Thymus (tissue), 11 donors: ENCODE measurements at regions not wholly inside any gene's neighbourhood (a gene's known extent, or its start where the extent isn't known, plus 50 kb on each side); places are given as distances from the start of the nearest gene placed in this dataset.
A peak's percentile ranks its signal among the peaks of the same experiment; 100 is the strongest.

Source experiments
- DNase-seq, 9 donors: peaks; one replicate each; pipeline ENCODE4 v3.0.0-alpha.2; 2013; ENCODE audit warnings: low spot score in 9 of 9, low read depth in 6 of 9, missing footprints in 1 of 9
- H3K27ac ChIP-seq, 2 donors: one replicate each; pipeline ENCODE4 v1.5.1; 2013; ENCODE audit warnings: control low read depth in 1 of 2, low read depth in 1 of 2, low read length in 1 of 2, mild to moderate bottlenecking in 1 of 2, moderate library complexity in 1 of 2
- H3K27me3 ChIP-seq, 2 donors: one replicate each; pipeline ENCODE4 v1.5.1; 2013; ENCODE audit warnings: low read length in 1 of 2; ENCODE audit not compliant: control insufficient read depth in 2 of 2, insufficient read depth in 1 of 2
- H3K36me3 ChIP-seq, 2 donors: one replicate each; pipeline ENCODE4 v1.5.1; 2013; ENCODE audit warnings: low read length in 1 of 2, mild to moderate bottlenecking in 1 of 2, moderate library complexity in 1 of 2; ENCODE audit not compliant: control insufficient read depth in 2 of 2, insufficient read depth in 2 of 2
- H3K4me1 ChIP-seq, 2 donors: one replicate each; pipeline ENCODE4 v1.5.1; 2013; ENCODE audit warnings: low read length in 2 of 2; ENCODE audit not compliant: control insufficient read depth in 2 of 2, insufficient read depth in 2 of 2
- H3K4me3 ChIP-seq, 2 donors: one replicate each; pipeline ENCODE4 v1.5.1; 2013; ENCODE audit warnings: low read length in 2 of 2, control low read depth in 1 of 2, mild to moderate bottlenecking in 1 of 2
- H3K9me3 ChIP-seq, 2 donors: one replicate each; pipeline ENCODE4 v1.5.1; 2013; ENCODE audit warnings: low read length in 1 of 2, mild to moderate bottlenecking in 1 of 2; ENCODE audit not compliant: control insufficient read depth in 2 of 2, insufficient read depth in 1 of 2
- WGBS: extraction: QIAGEN DNeasy Blood & Tissue Kit; methylation state at CpG from one replicate; pipeline ENCODE4 v1.1.7; 2013; 5-methylcytosine and 5-hydroxymethylcytosine counted together
- donor health status: healthy.

DNA sequence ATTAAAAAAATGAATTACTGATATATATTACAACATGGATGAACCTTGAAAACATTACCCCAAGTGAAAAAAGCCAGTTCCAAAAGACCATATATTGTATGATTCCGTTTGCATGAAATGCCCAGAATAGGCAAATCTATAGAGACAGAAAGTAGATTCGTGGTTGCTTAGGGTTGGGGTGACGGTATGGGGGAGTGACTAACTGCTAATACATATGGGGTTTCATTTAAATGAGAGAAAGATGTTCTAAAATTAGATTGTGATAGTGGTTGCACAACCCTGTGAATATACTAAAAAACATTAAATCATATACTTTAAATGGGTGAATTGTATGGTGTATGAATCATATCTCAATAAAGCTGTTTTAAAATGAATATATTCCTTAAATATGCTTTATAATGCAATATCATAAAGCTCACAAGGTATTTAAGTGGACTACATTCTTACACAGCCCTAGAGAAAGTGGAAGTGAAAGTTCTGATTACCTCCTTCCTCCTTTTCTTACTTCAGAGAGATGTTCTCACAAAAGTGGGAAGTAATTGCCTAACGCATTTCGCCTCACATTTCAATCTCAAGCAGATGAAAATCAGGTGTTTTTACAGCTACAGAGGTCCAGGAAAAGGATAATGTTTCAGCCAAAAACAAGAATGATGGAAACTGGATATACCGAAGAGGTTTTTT, 142.7 kb upstream of the GNAO1 start:
- Histone ChIP-seq H3K4me3 (no peak overlapping the region), H3K9me3 (no peaks in the 10 kb centered on the region), H3K4me1 (no peaks in the 10 kb centered on the region), H3K27ac (no peak overlapping the region), H3K36me3 (no peaks in the 10 kb centered on the region), H3K27me3 (no peaks in the 10 kb centered on the region)
- DNase-seq: peak in 1 of 9 donors; percentile 11
- 33% methylated on average over 6 of the region's 6 CpGs for WGBS

GRCh38 chr16:56047307-56048234, 143.7 kb upstream of the GNAO1 start:
- Histone ChIP-seq H3K27me3 (no peaks in the 10 kb centered on the region), H3K36me3 (no peaks in the 10 kb centered on the region), H3K9me3 (no peaks in the 10 kb centered on the region), H3K4me1 (no peaks in the 10 kb centered on the region), H3K4me3 (no peak overlapping the region), H3K27ac (no peak overlapping the region)
- no peak for DNase-seq
- WGBS: 94% methylated on average over 4 of the region's 4 CpGs

GRCh38 chr16:56042416-56042815, 148.9 kb upstream of the GNAO1 start:
- Histone ChIP-seq H3K27me3 (no peaks in the 10 kb centered on the region), H3K36me3 (no peaks in the 10 kb centered on the region), H3K9me3 (no peaks in the 10 kb centered on the region), H3K27ac (no peak overlapping the region), H3K4me1 (no peaks in the 10 kb centered on the region), H3K4me3 (no peak overlapping the region)
- 97% methylated on average over 4 of the region's 4 CpGs for WGBS
- no peak for DNase-seq

- H3K9me3 ChIP-seq: no peaks in the 10 kb centered on the region
- peak in 2 of 9 donors; percentile 9 to 14 for DNase-seq
- H3K4me1 ChIP-seq: no peaks in the 10 kb centered on the region
- no peaks in the 10 kb centered on the region for H3K36me3 ChIP-seq
- WGBS: 68% methylated on average over 4 of the region's 4 CpGs
- no peak overlapping the region for H3K4me3 ChIP-seq
- no peaks in the 10 kb centered on the region for H3K27me3 ChIP-seq
- no peak overlapping the region for H3K27ac ChIP-seq
Measured at GRCh38 chr16:56041556-56042140, 149.6 kb upstream of the GNAO1 start.

DNA sequence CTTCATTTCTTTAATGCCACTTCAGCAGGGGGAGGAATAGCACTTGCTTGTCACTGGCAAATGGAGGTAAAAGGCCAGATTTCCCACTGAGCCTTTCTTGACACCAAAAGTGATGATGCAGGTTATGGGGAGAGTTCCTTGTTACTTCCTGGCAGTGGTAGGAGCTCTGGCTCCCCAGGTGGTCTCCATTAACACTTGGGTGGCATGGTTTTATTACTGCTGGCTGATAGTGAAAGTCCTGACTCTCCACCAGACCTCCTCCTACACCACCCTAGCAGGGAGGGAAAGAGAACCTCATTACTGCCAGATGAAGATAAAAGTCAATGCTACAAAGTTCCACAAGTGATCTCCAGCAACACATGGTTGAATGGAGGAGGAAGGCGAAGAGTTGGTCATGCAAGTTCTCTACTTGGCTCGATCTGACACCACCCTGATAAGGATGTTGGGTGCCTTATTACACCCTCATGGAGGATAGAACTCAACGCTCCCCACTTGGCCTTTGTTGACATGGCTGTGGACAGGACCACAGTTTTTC, 152.7 kb upstream of the GNAO1 start:
- H3K27me3 ChIP-seq: no peaks in the 10 kb centered on the region
- WGBS: 62% methylated on average over 3 of the region's 3 CpGs
- no peaks in the 10 kb centered on the region for H3K36me3 ChIP-seq
- no peak for DNase-seq
- H3K4me1 ChIP-seq: no peaks in the 10 kb centered on the region
- no peak overlapping the region for H3K4me3 ChIP-seq
- no peaks in the 10 kb centered on the region for H3K9me3 ChIP-seq
- no peak overlapping the region for H3K27ac ChIP-seq

DNA sequence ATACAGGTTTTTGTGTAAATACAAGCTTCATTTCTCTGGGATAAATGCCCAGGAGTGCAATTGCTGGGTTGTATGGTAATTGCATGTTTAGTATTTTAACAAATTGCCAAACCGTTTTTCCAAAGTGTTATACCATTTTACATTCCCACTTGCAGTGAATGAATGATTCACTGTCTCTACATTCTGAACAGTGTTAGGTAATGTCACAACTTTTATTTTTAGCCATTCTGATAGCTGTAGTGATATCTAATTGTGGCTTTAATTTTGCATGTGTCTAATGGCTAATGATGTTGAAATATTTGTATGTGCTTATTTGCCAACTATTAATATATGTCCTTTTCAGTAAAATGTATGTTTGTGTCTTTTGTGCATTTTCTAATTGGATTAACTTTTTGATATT, 156.9 kb upstream of the CES5A start:
- Histone ChIP-seq H3K27me3 (no peaks in the 10 kb centered on the region), H3K4me1 (no peaks in the 10 kb centered on the region), H3K27ac (no peak overlapping the region), H3K36me3 (no peaks in the 10 kb centered on the region), H3K9me3 (no peaks in the 10 kb centered on the region), H3K4me3 (no peak overlapping the region)
- DNase-seq: no peak
- WGBS: 95% methylated on average over 1 of the region's 1 CpG

DNA sequence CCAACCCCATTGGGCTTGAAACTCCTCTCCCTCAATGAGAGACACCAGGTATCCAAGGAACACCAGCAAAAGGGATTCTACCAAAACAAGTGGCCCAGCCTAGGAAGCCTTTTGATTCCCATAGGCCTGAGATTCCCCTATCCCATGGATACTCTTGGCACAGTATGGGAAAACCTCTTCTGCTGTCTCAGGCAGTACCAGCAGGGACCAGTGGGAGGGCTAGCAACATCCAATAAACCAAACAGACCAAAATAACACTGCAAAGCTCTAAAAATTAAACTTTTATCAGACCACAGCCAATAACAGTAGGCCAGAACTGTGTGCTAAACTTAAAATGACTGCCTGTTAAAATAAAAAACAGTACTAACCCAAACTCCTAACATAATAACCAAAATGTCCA, 153.9 kb upstream of the CES5A start:
- Histone ChIP-seq H3K36me3 (no peaks in the 10 kb centered on the region), H3K4me3 (no peak overlapping the region), H3K27me3 (no peaks in the 10 kb centered on the region), H3K4me1 (no peaks in the 10 kb centered on the region), H3K9me3 (no peaks in the 10 kb centered on the region), H3K27ac (no peak overlapping the region)
- DNase-seq: no peak

DNA sequence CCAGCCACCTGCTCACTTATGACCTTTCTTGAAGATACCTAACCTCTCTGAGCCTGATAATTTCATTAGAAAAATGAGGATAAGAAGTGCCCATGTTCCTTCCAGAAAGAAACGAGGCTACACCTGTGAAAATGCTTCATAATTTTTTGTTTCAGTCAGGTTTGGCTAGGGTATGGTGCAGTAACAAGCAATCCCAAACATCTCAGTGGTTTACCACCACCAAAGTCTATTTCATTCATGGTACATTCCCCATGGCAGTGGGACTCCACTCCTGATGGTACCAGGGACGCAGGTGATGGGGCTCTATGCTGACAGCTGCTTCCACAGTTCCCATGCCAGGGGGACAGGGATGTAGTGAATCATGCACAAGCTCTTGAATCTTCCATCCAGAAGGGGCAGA, 147.6 kb upstream of the CES5A start:
- Histone ChIP-seq H3K27ac (no peak overlapping the region), H3K36me3 (no peaks in the 10 kb centered on the region), H3K4me3 (no peak overlapping the region), H3K27me3 (no peaks in the 10 kb centered on the region), H3K4me1 (no peaks in the 10 kb centered on the region), H3K9me3 (no peaks in the 10 kb centered on the region)
- no peak for DNase-seq
- 78% methylated on average over 2 of the region's 2 CpGs for WGBS

GRCh38 chr16:56019274-56019673, 144.1 kb upstream of the CES5A start:
- no peaks in the 10 kb centered on the region for H3K9me3 ChIP-seq
- no peaks in the 10 kb centered on the region for H3K4me1 ChIP-seq
- H3K36me3 ChIP-seq: no peaks in the 10 kb centered on the region
- DNase-seq: no peak
- no peak overlapping the region for H3K27ac ChIP-seq
- no peaks in the 10 kb centered on the region for H3K27me3 ChIP-seq
- no peak overlapping the region for H3K4me3 ChIP-seq
